ENCODE measurements at regions not wholly inside any gene's neighbourhood (a gene's known extent, or its start where the extent isn't known, plus 50 kb on each side); places are given as distances from the start of the nearest gene placed in this dataset.
"Not testable (repeated sequence)": the region's sequence is repeated elsewhere in the genome, so short reads cannot be mapped to it uniquely, and the experiment has no call there.

DNA sequence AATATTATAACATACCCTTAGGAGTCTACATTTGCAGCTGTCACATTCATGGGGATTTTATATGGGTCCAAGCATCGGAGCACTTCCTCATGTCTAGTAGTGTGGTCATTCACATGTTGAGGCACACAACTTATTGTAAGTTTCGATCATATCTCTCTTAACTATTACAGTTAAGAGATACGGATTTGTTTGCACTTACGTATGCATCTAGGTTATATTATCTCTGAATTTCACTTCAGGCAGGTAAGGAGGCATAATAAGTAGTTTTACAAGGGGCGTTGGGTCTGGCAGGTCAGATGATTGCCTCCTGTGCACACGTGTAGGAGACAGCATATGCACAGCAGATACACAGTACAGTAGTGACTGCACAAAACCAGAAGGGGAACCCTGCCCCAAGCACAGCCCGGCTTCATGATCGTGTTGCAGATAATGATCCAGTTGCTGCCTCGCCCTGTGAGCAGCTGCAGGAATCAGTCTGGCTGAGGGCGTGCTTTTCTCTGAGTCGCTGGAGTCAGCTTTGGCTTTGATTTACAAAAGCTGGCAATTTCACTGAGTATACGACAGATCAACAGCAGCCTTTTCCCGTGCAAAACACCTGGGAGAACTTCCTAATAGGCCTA lies 302.9 kb upstream of the GATB start:
- DNase-seq (ENCODE audit: low read depth): no peak

GRCh38 chr4:152062936-152063620 lies 302.3 kb upstream of the GATB start:
- no peak for DNase-seq (ENCODE audit: low read depth)

DNA sequence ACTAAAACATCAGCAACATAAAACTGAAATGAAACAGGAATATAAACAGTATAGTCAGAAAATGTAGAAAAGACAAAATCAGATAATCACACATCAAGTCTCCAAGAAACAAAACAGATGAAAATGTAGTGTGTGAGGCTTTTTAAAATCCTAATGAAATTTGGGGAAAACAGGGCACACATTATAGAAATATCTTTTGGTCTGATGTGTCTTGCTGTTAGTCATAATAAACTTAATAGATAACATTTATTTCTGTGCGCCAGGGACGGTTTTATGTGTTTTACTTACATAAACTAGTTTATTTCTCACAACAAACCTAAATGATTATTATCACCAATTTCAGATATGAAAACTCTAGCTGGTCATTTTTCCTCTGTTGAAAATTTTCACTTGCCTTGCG lies 293.9 kb upstream of the GATB start:
- no peak for DNase-seq (ENCODE audit: low read depth)

- no peak for DNase-seq (ENCODE audit: low read depth)
Measured at GRCh38 chr4:152052451-152053057, 291.7 kb upstream of the GATB start.

DNA sequence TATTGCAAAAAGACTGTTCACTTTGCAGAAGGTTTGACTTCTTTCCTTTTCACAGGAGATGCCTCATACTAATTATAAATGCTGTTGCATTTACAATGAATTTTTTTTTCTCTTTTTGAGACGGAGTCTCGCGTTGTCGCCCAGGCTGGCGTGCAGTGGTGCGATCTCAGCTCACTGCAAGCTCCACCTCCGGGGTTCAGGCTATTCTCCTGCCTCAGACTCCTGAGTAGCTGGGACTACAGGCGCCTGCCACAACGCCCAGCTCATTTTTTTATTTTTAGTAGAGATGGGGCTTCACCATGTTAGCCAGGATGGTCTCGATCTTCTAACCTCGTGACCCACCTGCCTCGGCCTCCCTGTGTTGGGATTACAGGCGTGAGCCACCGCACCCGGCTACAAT lies 290.5 kb upstream of the GATB start:
- DNase-seq (ENCODE audit: low read depth): not testable (repeated sequence)

- DNase-seq (ENCODE audit: low read depth): no peak
Measured at GRCh38 chr4:152050106-152050505, 289.3 kb upstream of the GATB start.

- no peak for DNase-seq (ENCODE audit: low read depth)
Measured at GRCh38 chr4:152047451-152047850, 286.6 kb upstream of the GATB start.

GRCh38 chr4:152045807-152046571 lies 285.2 kb upstream of the GATB start:
- DNase-seq (ENCODE audit: low read depth): no peak

- DNase-seq (ENCODE audit: low read depth): no peak
Measured at GRCh38 chr4:152045449-152045806, 284.6 kb upstream of the GATB start.

DNA sequence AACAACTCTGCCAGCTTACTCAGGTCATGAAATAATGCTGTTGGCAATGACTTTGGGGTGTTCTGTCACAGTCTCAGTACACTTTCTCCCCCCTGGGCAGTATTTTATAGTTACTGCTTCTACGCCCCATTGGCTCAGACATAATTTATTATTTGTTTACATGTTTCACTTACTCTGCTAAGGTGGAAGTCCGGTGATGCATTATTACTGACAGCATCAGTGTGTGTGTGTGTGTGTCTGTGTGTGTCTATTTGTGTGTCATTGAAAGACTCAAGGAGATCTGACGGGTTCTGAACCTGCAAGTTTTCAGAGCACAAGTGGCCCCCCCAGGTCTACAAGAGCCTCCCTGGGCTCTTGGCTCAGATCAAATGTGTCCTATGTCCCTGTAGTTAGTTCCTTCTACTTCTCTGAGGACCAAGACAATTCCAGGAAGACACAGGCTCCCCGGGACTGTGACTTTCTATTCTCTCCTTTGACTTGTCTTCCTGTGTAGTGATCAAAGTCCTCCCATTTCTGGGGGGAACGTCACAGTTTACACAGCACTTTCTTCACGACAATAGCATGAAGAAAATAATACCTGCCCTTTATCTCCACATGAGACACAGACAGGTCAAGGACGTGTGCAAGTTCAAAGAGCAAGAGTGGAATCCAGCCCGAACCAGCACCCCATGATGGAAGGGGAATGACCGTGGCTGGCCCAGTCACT lies 283.7 kb upstream of the GATB start:
- no peak for DNase-seq (ENCODE audit: low read depth)

DNA sequence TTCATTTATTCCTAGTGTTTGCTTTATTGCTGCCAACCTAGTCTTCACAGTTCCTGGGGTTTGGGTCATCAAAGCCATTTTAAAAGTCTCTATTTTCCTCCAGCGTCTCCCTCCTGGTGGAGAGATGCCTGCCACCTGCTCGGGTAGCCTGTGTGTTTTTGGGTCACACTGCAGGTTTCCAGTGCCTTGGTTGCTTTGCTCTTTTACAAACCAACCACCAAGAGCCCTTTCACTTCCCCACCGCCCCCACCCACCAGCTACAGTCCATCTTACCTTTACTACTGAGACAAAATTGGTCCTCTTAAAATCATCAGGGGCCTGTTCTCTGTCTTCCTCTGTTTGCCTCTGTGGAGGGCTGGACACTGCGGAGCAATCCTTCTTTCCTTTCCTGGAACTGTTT lies 280.5 kb upstream of the GATB start:
- no peak for DNase-seq (ENCODE audit: low read depth)

DNA sequence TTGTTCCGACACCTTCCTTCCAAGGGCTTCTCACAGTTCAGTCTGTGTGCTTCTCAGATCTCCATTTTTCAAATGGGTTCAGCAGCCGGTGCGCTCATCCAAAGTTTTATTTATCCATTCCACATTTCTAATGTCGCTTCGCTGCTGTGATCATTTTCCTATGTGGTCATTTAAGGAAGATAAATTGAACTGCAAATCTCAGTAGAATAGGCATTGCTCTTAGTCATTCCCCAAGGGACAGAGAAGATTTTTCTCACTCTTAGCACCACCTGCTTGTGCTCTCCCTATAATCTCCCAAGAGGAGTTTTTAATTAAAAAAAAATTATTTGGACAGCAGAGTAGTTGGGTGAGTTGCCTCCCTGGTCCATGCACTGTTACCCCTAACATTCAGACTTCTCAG lies 278.9 kb upstream of the GATB start:
- no peak for DNase-seq (ENCODE audit: low read depth)

GRCh38 chr4:152039023-152039481 lies 278.2 kb upstream of the GATB start:
- DNase-seq (ENCODE audit: low read depth): no peak

DNA sequence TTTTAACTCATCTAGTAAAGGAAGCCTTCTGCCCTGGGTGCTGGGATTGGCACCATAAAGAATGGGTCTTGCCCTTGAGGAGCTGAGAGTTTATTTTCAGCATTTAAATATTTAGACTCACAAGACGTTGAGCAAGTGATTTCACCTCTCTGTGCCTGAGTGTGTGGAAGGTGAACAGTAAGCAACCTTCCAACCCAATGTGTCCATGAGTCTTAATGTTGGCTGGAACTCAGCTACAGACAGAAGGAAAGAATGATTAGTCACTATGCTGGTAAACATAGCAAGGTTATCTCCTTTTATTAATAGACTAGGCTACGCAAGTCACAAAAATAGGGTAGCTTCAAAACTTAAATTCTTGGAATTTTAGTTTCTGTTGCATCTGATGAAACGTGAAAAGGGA lies 277.4 kb upstream of the GATB start:
- no peak for DNase-seq (ENCODE audit: low read depth)

DNA sequence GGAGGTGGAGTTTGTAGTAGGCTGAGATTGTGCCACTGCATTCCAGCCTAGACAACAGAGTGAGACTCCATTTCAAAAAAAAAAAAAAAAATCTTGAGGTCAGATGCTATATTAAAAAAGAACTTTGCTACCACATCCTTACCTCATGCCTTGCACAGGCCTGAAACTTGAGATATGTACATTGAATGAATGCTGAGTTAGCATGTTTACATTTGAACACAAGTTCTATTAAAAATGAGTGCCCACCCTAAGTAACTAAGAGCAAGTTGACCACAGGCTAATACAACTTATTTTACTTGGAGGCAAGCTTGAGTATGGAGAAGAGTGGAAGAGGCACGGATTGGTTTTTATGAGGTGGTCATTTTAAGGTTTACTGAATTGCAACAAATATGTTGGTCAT lies 276.6 kb upstream of the GATB start:
- no peak for DNase-seq (ENCODE audit: low read depth)

DNA sequence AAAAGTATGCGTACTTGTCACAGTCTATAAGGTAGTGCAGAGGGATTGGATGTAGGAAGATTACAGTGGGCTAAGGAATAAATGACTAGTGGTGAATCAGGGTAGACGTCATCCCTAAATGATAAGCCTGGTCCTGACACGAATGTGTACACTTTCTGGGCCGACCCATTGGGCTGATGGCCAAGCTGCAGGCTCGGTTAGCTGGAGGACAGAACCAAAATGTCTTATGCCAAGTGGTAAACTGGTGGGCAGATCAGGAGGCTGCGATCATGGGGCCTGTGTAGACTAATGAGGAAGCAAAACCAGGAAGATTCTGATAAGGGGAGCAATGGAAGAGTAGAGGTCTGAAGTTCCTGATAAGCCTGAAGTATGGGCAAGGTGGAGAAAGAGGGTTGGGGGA lies 272.8 kb upstream of the GATB start:
- no peak for DNase-seq (ENCODE audit: low read depth)

- no peak for DNase-seq (ENCODE audit: low read depth)
Measured at GRCh38 chr4:152032722-152033131, 271.9 kb upstream of the GATB start.

GRCh38 chr4:152029631-152030030 lies 268.8 kb upstream of the GATB start:
- DNase-seq (ENCODE audit: low read depth): no peak

DNA sequence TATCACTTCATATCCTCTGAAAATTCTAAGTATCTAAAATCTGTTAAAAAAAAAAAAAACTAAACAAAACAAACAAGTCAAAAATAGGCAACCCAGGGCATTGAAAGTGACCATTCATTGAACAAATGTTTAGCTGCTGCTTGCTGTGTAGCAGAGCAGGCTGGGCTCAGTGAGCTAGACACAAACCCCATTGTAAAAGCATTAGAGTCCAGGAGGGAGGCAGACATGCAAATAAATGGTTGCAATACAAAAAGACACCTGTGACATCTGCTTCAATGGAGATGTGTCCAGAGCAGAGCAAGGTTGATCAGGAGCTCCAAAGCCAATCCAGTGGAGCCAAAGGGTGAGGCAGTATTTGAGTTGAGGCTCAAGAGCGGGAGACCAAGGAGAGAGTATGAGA lies 267.3 kb upstream of the GATB start:
- DNase-seq (ENCODE audit: low read depth): no peak

GRCh38 chr4:152024881-152025280 lies 264.1 kb upstream of the GATB start:
- no peak for DNase-seq (ENCODE audit: low read depth)

- DNase-seq (ENCODE audit: low read depth): no peak
Measured at GRCh38 chr4:152023674-152024073, 262.9 kb upstream of the GATB start.

DNA sequence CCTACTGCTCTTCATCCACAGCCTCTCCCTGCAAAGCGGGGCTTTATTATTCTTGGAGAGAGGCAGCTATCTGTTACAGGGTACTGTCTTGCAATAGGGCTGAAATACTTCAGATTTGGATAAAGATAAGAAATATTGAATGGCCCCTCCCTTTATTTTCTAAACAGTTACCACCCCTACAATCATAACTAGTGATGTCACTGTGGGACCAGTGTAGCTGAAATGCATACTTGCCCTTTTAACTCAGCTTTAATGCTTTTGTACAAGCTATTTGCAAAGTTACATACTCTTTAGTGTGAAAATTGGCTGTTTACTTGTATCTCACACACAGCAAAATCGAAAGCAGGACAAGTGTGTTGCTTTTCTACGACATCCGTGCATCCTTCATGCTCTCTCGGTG lies 261.7 kb upstream of the GATB start:
- DNase-seq (ENCODE audit: low read depth): no peak
